AG20443 (cell line): ENCODE measurements at regions not wholly inside any gene's neighbourhood (a gene's known extent, or its start where the extent isn't known, plus 50 kb on each side); places are given as distances from the start of the nearest gene placed in this dataset.
"Not testable (repeated sequence)": the region's sequence is repeated elsewhere in the genome, so short reads cannot be mapped to it uniquely, and the experiment has no call there.

Source experiments
- DNase-seq: peaks from one replicate; pipeline ENCODE4 v3.0.0; 2012; ENCODE audit warnings: low spot score, mixed read lengths

DNA sequence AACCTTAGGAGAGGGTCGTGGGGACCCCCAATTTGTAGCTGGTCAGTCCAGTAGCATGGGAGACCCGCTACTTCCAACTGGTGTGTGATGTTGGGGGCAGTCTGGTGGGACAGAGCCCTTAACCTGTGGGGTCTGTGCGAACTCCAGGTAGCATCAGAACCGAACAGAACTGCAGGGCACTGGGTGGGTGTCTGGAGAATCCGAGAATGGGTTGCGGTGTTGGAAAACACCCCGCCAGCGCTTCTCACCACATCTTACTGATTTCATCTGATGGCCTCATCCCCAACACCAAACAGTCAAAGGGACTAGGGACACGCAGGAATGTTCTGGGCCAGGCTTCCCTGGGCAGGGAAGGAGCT lies 89.3 kb downstream of the KCNJ18 start:
- not testable (repeated sequence) for DNase-seq

DNA sequence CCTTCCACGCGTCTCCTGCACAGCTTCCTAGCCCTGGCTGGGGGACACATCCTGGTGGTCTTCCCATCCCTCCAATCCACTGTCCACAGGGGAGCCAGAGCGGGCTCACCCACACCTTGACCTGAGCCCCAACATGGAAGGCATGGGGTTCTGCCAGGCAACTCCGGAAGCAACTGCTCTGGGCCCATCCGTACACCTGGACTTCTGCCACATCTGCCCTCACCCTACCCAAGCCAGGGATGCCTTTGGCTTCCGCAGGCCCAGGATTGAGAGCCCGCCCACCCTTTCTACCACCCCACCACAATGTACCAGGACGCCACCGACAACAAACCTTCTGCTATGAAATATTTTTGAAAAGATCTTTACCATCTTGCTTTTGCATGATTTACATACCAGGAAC lies 89.8 kb downstream of the KCNJ18 start:
- peak; percentile 2 for DNase-seq

DNA sequence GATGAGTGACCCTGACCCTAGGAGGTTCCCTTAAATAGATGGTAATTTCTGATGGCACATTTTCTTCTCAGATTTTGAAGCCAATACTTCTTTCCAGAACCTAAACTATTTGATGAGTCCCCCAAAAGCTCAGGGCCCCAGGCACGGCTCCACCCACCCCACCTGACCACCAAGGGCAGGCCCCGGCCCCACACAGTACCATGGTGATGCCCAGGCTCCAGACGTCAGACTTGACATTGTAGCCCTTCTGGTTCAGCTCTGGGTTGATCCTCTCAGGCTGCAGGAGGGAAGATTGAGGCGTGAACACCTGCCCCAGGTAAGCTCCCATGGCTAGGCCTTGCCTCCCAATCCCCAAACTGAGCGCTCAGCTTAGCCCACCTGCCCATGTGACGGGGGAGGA lies 90.3 kb downstream of the KCNJ18 start:
- not testable (repeated sequence) for DNase-seq

DNA sequence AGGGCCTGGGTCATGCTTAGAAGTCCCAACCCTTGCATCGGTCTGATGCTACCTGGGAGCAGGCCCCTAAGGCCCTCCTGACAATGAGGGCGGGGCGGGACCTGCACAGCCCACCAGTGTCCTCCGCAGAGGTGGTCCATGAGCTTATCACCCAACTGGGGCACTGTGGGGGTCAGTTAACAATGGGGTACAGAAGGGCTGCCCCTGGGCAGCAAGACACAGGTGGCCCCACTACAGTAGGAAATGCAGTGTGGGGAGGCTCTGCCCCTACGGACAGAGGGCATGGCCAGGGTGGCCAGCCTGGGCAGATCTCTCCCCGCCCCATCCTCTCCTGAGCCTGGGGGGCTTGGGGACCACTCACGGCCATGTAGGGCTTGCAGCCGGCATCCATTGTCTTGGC lies 90.7 kb downstream of the KCNJ18 start:
- DNase-seq, result peak; percentile 1

DNA sequence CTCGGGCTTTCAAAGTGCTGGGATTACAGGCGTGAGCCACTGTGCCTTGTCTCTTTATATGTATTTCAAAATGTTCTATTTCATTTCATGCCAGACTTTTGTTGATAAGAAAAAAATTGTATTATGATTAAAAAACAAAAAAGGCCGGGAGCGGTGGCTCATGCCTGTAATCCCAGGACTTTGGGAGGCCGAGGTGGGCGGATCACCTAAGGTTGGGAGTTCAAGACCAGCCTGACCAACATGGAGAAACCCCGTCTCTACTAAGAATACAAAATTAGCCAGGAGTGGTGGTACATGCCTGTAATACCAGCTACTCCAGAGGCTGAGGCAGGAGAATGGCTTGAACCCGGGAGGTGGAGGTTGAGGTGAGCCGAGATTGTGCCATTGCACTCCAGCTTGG lies 121.9 kb downstream of the KCNJ18 start:
- DNase-seq, result not testable (repeated sequence)

DNA sequence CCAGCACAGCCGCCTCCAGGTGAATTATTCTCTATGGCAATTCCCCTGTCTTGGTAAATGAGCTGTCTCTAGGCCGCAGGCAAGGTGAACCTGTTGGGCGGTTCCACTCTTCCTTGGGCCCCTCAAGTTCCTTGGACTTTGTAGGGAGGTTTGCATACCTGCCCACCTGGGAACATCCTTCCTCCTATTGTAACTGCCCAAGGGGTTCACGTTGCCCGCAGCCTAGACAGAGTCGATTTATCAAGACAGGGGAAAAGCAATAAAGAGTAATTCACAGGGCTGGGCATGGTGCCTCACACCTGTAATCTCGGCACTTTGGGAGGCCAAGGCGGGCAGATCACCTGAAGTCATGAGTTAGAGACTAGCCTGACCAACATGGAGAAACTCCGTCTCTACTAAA lies 122.5 kb downstream of the KCNJ18 start:
- no peak for DNase-seq

DNA sequence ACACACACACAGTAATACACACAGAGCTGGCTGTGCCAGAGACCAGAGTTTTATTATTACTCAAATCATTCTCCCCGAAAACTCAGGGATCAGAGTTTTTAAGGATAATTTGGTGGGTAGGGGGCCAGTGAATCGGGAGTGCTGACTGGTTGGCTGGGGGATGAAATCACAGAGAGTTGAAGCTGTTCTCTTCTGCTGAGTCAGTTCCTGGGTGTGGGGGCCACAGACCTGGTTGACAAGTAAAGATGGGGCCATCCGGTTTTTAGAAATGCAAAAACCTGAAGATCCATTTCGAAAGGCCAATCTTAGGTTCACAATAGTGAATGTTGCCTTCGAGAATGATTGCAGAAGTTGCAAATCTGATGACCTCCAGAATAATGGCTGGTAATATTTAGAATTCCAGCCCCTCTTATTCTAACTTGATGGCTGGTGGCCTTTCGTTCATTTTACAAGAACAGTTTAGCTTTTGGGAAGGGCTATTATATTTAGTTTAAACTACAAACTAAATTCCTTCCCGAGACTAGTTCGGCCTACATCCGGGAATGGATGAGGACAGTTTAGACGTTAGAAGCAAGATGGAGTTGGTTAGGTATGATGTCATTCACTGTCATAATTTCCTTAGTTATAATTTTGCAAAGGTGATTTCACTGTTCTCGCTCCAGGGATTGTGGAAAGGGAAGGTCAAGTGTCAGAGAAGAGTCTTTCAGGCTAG lies 123.2 kb downstream of the KCNJ18 start:
- no peak for DNase-seq

DNA sequence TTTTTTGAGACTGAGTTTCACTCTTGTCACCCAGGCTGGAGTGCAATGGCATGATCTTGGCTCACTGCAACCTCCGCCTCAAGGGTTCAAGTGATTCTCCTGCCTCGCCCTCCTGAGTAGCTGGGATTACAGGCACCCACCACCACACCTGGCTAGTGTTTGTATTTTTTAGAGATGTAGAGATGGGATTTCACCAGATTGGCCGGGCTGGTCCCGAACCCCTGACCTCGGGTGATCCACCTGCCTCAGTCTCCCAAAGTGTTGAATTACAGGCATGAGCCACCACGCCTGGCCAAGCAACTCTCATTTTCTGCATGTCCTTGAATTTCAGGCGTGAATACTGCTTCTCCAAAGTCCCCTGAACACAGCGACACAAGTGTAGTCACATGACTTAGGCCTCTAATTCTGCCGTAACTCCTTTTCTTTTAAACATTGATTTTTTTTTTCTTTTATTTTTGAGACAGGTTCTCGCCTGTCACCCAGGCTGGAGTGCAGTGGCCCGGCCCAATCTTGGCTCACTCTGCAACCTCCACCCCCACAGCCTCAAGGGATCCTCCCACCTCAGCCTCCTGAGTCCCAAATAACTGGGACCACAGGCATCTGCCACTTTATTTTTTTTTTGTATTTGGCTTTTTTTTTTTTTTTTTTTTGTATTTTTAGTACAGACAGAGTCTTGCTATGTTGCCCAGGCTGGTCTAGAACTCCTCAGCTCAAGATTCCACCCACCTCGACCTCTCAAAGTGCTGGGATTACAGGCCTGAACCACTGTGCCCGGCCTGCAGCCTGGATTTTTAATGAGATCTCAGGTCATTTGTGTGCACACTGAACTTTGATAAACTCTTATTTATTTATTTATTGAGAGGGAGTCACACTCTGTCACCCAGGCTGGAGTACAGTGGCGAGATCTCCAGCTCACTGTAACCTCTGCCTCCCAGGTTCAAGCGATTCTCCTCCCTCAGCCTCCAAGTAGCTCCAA lies 124.6 kb downstream of the KCNJ18 start:
- no peak for DNase-seq

DNA sequence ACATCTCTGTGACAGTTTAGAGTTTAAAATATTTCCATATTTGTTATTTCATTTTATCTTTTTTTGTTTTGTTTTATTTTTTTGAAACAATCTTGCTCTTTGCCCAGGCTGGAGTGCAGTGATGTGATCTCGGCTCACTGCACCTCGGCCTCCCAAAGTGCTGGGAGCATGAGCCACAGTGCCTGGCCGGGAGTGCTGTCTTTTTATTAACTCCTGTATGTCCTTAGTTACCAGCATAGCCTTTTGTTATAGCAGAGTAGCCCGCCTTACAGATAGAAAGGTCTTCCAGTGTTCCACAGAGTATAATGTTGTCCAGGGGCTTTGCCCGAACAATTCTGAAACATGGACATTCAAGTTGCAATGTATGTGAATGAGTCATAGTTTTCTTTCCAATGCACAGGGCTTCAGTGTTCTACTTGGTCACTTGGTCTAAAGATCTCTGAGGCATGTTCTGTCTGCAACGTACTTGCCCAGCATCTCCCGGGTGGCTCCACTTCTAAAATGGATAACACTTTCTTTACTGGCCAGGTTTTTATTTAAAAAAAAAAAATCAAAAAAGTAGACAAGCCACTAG lies 125.6 kb downstream of the KCNJ18 start:
- no peak for DNase-seq

DNA sequence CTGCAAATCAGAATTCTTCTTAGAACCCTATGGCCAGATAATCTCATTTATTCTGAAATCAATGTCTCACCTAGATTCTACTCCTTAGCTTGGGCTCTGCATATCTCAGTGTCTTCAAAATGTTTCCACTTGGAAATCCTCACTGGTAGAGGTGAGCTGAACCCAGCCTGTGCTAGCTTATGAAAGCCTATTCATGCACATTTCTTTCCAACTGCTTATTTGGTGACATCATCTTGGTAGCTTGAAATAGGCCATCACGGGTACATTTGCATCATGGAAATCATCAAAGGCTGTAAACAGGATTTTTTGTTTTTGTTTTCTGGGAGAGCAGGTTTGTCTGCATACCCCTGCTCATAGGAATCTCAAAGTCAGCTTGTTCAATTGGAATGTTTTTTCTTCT lies 130.8 kb downstream of the KCNJ18 start:
- no peak for DNase-seq

DNA sequence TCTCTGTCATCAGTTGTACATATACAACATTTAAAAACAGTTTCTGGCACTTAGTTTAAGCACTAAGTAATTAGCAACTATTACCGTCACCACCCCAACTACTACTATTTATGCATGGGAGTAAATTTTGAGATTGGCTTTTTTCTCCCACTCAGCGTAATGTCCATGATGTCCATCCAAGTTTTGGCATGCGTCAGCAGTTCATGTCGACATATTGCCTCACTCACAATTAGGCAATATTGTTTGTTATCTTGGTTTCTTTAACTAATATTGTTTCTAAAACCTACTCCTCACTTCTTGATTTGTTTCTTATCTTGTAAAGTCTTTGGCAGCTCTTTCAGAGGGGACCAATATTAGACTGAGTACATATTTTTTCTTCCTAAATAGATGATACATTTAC lies 131.3 kb downstream of the KCNJ18 start:
- no peak for DNase-seq

DNA sequence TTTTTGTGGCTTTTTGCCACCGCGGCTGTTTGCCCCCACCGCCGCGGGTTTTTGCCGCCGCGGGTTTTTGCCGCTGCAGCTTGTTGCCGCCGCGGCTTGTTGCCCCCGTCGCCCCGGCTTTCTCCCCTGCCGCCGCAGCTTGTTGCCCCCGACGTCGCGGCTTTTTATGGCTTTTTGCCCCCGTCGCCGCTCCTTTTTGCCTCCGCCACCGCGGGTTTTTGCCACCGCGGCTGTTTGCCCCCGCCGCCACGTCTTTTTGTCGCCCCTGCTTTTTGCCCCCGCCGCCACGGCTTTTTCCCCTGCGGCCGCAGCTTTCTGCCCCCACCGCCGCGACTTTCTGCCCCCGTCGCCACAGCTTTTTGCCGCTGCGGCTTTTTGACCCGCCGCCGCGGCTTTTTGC lies 149.5 kb downstream of the KCNJ18 start:
- DNase-seq, result no peak

DNA sequence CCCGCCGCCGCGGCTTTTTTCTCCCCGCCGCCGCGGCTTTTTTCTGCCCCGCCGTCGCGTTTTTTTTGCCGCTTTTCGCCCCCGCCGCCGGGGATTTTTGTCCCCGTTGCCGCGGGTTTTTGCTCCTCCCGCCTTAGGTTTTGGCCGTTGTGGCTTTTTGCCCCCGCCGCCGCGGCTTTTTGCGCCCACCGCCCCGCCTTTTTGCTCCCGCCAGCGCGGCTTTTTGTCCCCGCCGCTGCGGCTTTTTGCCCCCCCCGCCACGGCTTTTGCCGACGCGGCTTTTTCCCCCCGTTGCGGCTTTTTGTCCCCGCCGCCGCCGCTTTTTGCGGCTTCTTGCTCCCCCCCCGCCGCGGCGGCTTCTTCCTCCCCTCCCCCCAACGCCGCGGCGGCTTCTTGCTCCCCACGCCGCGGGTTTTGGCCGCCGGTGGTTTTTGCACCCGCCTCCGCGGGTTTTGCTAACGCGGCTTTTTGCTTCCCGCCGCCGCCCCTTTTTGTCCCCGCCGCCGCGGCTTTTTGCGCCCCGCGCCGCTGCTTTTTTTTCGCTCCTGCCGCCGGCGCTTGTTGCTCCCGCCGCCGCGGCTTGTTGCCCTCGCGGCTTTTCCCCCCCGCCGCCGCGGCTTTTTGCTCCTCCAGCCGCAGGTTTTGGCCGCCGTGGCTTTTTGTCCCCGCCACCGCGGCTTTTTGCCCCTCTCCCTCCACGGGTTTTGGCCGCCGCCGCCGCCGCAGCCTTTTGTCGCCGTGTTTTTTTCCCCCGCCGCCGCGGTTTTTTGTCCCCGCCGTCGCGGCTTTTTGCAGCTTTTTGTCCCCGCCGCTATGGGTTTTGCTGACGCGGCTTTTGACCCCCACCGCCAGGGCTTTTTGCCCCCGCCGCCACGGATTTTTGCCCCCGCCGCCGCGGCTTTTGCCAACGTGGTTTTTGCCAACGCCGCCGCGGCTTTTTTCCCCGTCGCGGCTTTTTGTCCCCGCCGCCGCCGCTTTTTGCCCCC lies 150.3 kb downstream of the KCNJ18 start:
- no peak for DNase-seq

DNA sequence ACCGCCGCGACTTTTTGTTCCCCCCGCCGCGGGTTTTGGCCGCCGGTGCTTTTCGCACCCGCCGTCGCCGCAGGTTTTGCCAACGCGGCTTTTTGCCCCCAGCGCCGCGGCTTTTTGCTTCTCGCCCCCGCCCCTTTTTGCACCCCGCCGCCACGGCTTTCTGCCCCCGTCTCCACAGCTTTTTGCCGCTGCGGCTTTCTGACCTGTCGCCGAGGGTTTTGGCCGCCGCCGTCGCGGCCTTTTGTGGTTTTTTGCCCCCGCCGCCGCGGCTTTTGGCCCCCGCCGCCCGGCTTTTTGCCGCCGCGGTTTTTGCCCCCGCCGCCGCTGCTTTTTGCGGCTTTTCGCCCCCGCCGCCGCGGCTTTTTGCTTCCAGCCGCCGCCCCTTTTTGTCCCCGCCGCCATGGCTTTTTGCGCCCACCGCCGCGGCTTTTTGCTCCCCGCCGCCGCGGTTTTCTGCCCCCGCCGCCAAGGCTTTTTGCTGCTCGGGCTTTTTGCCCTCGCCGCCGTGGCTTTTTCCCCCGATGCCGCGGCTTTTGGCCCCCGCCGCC lies 151.1 kb downstream of the KCNJ18 start:
- DNase-seq, result no peak

DNA sequence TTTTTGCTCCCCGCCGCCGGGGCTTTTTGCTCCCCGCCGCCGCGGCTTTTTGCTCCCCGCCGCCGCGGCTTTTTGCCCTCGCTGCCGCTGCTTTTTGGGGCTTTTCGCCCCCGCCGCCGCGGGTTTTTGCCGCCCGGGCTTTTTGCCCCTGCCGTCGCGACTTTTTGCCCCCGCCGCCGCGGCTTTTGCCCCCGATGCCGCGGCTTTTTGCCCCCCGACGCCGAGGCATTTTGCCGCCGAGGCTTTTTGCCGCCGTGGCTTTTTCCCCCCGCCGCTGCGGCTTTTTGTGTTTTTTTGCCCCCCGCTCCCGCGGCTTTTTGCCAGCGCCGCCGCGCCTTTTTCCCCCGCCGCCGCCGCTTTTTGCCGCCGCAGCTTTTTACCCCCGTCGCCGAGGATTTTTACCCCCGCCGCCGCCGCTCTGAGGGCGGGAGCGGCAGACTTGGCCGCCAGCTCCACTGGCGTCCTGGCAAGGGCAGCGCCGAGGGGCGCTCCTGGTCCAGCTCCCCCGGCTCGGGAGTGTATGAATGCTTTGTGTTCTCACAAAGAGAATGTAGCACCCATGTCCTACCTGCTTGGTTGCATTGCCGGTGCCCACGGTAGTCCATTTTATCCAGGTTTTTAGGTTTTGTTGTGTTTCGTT lies 151.7 kb downstream of the KCNJ18 start:
- no peak for DNase-seq

DNA sequence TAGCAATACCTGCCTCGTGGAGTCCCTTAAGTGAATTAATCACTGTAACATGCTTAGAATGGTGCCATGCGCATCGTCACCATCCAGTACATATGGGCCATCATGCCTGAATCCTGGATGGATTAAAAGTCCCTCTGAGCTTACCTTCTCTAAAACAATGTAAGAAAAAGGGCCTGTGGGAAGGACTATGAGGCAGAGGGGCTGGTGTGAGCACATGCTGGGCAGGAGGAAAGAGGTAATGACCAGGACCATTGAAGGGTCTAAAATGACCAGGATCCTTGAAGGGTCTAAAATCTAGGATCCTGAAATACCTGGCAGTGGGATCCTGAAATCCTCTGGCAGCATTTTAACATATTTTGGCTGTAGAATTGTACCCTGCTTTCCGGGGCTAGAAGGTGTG lies 156.2 kb downstream of the KCNJ18 start:
- not testable (repeated sequence) for DNase-seq

DNA sequence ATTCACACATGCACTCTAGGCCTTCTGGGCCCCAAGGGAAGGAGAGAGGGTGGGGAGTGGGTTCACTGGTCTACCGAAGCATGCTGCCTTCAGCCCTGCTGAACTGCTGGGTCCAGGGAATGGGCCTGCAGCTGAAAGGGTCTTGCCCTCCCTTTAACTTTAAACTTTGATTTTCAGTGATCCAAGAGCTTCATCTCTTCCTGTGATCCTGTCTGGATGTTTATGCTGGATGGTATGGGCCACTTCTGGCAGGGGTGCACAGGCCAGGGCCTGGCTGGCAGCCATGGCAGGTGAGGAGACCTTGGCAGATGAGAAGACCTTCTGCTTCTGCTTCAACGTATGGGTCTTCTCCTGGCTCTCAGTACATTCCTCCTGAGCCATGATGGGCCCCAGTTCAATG lies 156.7 kb downstream of the KCNJ18 start:
- not testable (repeated sequence) for DNase-seq

DNA sequence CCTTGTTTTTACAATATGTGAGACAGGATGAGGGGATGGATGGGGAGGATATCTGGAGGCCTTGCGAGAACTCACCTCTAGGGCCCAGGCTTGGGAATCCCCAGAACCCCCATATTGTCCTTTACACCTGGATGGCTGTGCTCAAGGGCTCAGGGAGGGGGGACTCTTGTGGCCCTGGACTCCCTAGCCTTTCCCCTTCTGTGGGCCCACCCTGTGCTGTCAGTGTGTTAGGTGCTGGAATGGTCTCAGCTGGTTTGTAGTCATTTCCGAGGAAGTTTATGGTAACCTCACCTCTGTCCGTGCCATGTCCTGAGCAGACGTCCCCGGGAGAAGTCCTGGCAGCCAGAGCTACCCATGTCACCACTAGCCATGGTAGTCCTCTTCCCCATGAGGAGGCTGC lies 158.3 kb downstream of the KCNJ18 start:
- DNase-seq, result not testable (repeated sequence)
